ENCODE measurements at regions not wholly inside any gene's neighbourhood (a gene's known extent, or its start where the extent isn't known, plus 50 kb on each side); places are given as distances from the start of the nearest gene placed in this dataset.

DNA sequence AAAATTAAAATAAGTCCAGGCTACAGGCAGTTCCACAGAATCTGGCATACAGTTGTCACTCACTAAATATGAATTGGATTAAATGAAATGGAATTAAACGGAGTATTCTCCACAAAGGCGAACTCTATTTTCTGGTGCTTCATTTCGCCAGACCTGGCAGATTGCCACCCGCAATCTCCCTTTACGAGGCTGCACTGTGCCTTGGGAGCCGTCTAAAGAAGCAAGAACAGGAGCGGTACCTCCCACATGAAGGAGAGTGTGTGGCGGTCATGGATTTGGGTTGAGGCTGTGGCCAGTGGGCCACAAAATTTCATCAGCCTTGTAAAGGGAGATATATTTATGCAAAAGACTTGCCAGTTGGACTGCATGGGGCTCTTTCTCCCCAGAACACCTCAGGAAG lies 151.0 kb downstream of the OSR1 start:
- no peak for TF ChIP-seq EZH2 (IDR thresholded peaks at IDR 0.05; ENCODE audit: insufficient read depth, poor library complexity, severe bottlenecking)
- TF ChIP-seq EZH2phosphoT487 (IDR thresholded peaks at IDR 0.05; ENCODE audit: insufficient read depth, low read depth), result no peak
